Upper lobe of left lung (tissue), 6 donors: ENCODE measurements at regions not wholly inside any gene's neighbourhood (a gene's known extent, or its start where the extent isn't known, plus 50 kb on each side); places are given as distances from the start of the nearest gene placed in this dataset.

Experiments
- ATAC-seq, 2 donors: fragments of 200-7000 bp; cut with Tn5 transposase; one replicate each; pipeline ENCODE4 v1.9.1; 2022; ENCODE audit warnings: mild to moderate bottlenecking in 2 of 2, moderate library complexity in 2 of 2; ENCODE audit not compliant: low FRiP score in 2 of 2
- DNase-seq, 2 donors: peaks; one replicate each; pipeline ENCODE4 v3.0.0-alpha.2; 2019 to 2020
- H3K27ac ChIP-seq, 4 donors: fragments of 200-600 bp; sonication (generic); one replicate each; pipeline ENCODE4 v1.5.1; 2016 to 2019
- H3K27me3 ChIP-seq, 4 donors: fragments of 200-600 bp; sonication (generic); one replicate each; pipeline ENCODE4 v1.5.1; 2017 to 2019
- H3K36me3 ChIP-seq, 4 donors: fragments of 200-600 bp; sonication (generic); one replicate each; pipeline ENCODE4 v1.5.1; 2016 to 2019
- H3K4me1 ChIP-seq, 4 donors: fragments of 200-600 bp; sonication (generic); one replicate each; pipeline ENCODE4 v1.5.1; 2018 to 2019
- H3K4me3 ChIP-seq, 4 donors: fragments of 200-600 bp; sonication (generic); one replicate each; pipeline ENCODE4 v1.5.1; 2017 to 2019; ENCODE audit warnings: mild to moderate bottlenecking in 2 of 4, moderate library complexity in 1 of 4
- H3K9me3 ChIP-seq, 4 donors: fragments of 200-600 bp; sonication (generic); one replicate each; pipeline ENCODE4 v1.5.1; 2018 to 2019
- EP300 ChIP-seq, 4 donors: sonication (generic); formaldehyde crosslinking; IDR thresholded peaks; one replicate each; pipeline ENCODE4 v1.5.1; 2017; ENCODE audit warnings: antibody characterized with exemption in 4 of 4, control low read depth in 2 of 4
- POLR2A ChIP-seq, 4 donors: fragments of 450-650 bp; IDR thresholded peaks; one replicate each; pipeline ENCODE4 v1.5.1; 2016 to 2017; ENCODE audit warnings: antibody characterized with exemption in 4 of 4, mild to moderate bottlenecking in 2 of 4
- POLR2AphosphoS5 ChIP-seq, 2 donors: sonication (generic); formaldehyde crosslinking; IDR thresholded peaks; one replicate each; pipeline ENCODE4 v1.5.1; 2017; ENCODE audit warnings: antibody characterized with exemption in 2 of 2
- WGBS, 2 donors: methylation state at CpG; one replicate each; pipeline ENCODE4 v1.1.5; 2017 to 2018; 5-methylcytosine and 5-hydroxymethylcytosine counted together
- TF ChIP-seq, protein P1 (sequence below), 6 experiments: fragments of 450-650 bp in 4 of 6; fragments of 200-600 bp in 2 of 6; sonication (generic) in 2 of 6; IDR thresholded peaks; one replicate each; pipeline ENCODE4 v1.5.1; 2016 to 2019; ENCODE audit warnings: antibody characterized with exemption in 6 of 6
- donor health status: DM: no; HTN: no; CAD: no; lungs with moderate emphysema.
- donor health status: DM: no; HTN: yes; CAD: no; lungs with severe emphysema.

DNA sequence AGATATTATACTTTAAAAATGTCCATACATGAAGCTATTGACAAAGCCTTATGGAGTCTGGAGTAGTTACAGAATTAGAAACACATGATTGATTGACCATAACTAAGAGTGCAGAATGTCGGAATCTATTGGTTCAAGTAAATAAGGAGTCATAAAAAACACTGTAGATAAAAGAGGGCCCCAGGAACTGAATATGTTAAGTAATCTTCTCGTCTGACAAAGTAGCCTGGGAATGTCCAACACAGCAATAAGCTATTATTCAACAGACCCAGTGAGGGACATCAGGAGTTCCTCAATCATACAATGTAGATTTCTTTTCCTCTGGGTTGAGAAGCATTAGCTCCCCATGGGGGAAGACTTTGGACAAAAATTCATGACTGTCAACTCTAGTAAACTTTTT, 782.0 kb downstream of the SUGCT start:
- Histone ChIP-seq H3K36me3 (no peaks in the 10 kb centered on the region), H3K4me3 (no peak overlapping the region), H3K9me3 (no peaks in the 10 kb centered on the region), H3K27ac (no peak overlapping the region), H3K4me1 (no peaks in the 10 kb centered on the region), H3K27me3 (no peaks in the 10 kb centered on the region)
- ATAC-seq = no peak
- DNase-seq = no peak
- WGBS, 2 donors = 65 to 69% methylated on average over 2 of the region's 2 CpGs
- no peak for TF ChIP-seq POLR2AphosphoS5 (IDR thresholded peaks at IDR 0.05)
- TF ChIP-seq POLR2A (IDR thresholded peaks at IDR 0.05) = no peak
- TF ChIP-seq EP300 (IDR thresholded peaks at IDR 0.05) = no peak
- TF ChIP-seq, protein P1, sequence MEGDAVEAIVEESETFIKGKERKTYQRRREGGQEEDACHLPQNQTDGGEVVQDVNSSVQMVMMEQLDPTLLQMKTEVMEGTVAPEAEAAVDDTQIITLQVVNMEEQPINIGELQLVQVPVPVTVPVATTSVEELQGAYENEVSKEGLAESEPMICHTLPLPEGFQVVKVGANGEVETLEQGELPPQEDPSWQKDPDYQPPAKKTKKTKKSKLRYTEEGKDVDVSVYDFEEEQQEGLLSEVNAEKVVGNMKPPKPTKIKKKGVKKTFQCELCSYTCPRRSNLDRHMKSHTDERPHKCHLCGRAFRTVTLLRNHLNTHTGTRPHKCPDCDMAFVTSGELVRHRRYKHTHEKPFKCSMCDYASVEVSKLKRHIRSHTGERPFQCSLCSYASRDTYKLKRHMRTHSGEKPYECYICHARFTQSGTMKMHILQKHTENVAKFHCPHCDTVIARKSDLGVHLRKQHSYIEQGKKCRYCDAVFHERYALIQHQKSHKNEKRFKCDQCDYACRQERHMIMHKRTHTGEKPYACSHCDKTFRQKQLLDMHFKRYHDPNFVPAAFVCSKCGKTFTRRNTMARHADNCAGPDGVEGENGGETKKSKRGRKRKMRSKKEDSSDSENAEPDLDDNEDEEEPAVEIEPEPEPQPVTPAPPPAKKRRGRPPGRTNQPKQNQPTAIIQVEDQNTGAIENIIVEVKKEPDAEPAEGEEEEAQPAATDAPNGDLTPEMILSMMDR (IDR thresholded peaks at IDR 0.05) = no peak

DNA sequence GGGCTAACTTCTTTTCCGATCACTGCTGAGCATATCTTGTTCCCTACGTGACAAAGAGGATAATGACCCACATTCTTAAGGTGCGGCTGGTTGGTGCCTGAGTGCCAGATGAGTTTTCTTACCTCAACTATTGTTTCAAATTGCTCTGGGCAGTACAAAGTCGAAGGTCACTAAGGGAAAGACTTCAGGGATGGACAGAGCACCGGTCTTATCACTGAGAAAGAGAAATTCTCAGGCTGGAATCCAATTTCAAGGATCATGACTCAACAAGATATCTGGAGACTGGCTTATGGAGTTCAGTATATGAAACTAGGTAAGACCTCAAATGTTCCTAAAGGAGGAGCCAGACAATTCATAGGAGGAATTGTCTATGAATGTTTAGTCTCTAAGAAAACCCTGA, 780.3 kb downstream of the SUGCT start:
- WGBS, 2 donors = 77% methylated on average over 5 of the region's 5 CpGs
- H3K27me3 ChIP-seq = no peaks in the 10 kb centered on the region
- H3K36me3 ChIP-seq = no peaks in the 10 kb centered on the region

More for the DNA sequence above, 780.3 kb downstream of the SUGCT start:
- Histone ChIP-seq H3K27ac (no peak overlapping the region), H3K4me3 (no peak overlapping the region), H3K4me1 (no peaks in the 10 kb centered on the region), H3K9me3 (no peaks in the 10 kb centered on the region)
- ATAC-seq (no peak), DNase-seq (no peak)
- TF ChIP-seq POLR2A (IDR thresholded peaks at IDR 0.05) (no peak), EP300 (IDR thresholded peaks at IDR 0.05) (no peak), POLR2AphosphoS5 (IDR thresholded peaks at IDR 0.05) (no peak)
- TF ChIP-seq, protein P1 (IDR thresholded peaks at IDR 0.05) = no peak
